Fibroblast of skin of left biceps (primary cell): ENCODE measurements at regions not wholly inside any gene's neighbourhood (a gene's known extent, or its start where the extent isn't known, plus 50 kb on each side); places are given as distances from the start of the nearest gene placed in this dataset.

Source experiments
- DNase-seq, 2 experiments: peaks; one replicate each; pipeline ENCODE4 v3.0.0-alpha.2; 2013; ENCODE audit warnings: low read depth in 2 of 2

GRCh38 chr13:75050419-75051046 is 431.4 kb downstream of the TBC1D4 start:
- DNase-seq = peak; percentile 88

- no peak for DNase-seq
Observed at GRCh38 chr13:75049735-75050335, 432.1 kb downstream of the TBC1D4 start.

- DNase-seq = no peak
Observed at GRCh38 chr13:75042807-75043206, 439.2 kb downstream of the TBC1D4 start.

- DNase-seq = no peak
Observed at GRCh38 chr13:75038393-75039113, 443.4 kb downstream of the TBC1D4 start.

GRCh38 chr13:75025956-75026355 is 456.0 kb downstream of the TBC1D4 start:
- no peak for DNase-seq

GRCh38 chr13:75024602-75025001 is 457.4 kb downstream of the TBC1D4 start:
- no peak for DNase-seq

GRCh38 chr13:75023609-75024008 is 458.4 kb downstream of the TBC1D4 start:
- no peak for DNase-seq

- DNase-seq = no peak
Observed at GRCh38 chr13:75021151-75021550, 460.8 kb downstream of the TBC1D4 start.

- no peak for DNase-seq
Observed at GRCh38 chr13:75016225-75016624, 465.7 kb downstream of the TBC1D4 start.

- no peak for DNase-seq
Observed at GRCh38 chr13:75013818-75014217, 468.2 kb downstream of the TBC1D4 start.

- DNase-seq = no peak
Observed at GRCh38 chr13:75010941-75011340, 471.0 kb downstream of the TBC1D4 start.

- no peak for DNase-seq
Observed at GRCh38 chr13:75008926-75009325, 473.0 kb downstream of the TBC1D4 start.

- no peak for DNase-seq
Observed at GRCh38 chr13:74990992-74991391, 491.0 kb downstream of the TBC1D4 start.

GRCh38 chr13:74987124-74987690 is 494.8 kb downstream of the TBC1D4 start:
- no peak for DNase-seq

- no peak for DNase-seq
Observed at GRCh38 chr13:74986609-74987008, 495.4 kb downstream of the TBC1D4 start.

- no peak for DNase-seq
Observed at GRCh38 chr13:74979703-74980102, 502.3 kb downstream of the TBC1D4 start.

GRCh38 chr13:74978591-74978990 is 503.4 kb downstream of the TBC1D4 start:
- DNase-seq = no peak

GRCh38 chr13:74977498-74977897 is 504.5 kb downstream of the TBC1D4 start:
- DNase-seq = no peak

GRCh38 chr13:74975111-74975510 is 506.9 kb downstream of the TBC1D4 start:
- no peak for DNase-seq

GRCh38 chr13:74973935-74974879 is 507.8 kb downstream of the TBC1D4 start:
- DNase-seq = no peak

- no peak for DNase-seq
Observed at GRCh38 chr13:74969419-74969818, 512.5 kb downstream of the TBC1D4 start.
